Neural progenitor cell (in vitro differentiated cells): ENCODE measurements at regions not wholly inside any gene's neighbourhood (a gene's known extent, or its start where the extent isn't known, plus 50 kb on each side); places are given as distances from the start of the nearest gene placed in this dataset.

ENCODE experiments used
- CTCF ChIP-seq: fragments of 200-600 bp; sonication (generic); IDR thresholded peaks from 2 replicates; pipeline ENCODE4 v1.5.1; 2017; ENCODE audit warnings: antibody characterized with exemption, mild to moderate bottlenecking
- EZH2 ChIP-seq: fragments of 200-600 bp; sonication (generic); IDR thresholded peaks from 2 replicates; pipeline ENCODE4 v1.6.1; 2017; ENCODE audit warnings: antibody characterized with exemption, mild to moderate bottlenecking, moderate library complexity
- EZH2phosphoT487 ChIP-seq: fragments of 200-600 bp; sonication (generic); IDR thresholded peaks from 2 replicates; pipeline ENCODE4 v1.6.1; 2017; ENCODE audit warnings: antibody characterized with exemption

- TF ChIP-seq CTCF, result no peak
- TF ChIP-seq EZH2, result no peak
- no peak for TF ChIP-seq EZH2phosphoT487
Observed at GRCh38 chr5:112534611-112535255, 115.7 kb upstream of the EPB41L4A start.
